ENCODE measurements at regions not wholly inside any gene's neighbourhood (a gene's known extent, or its start where the extent isn't known, plus 50 kb on each side); places are given as distances from the start of the nearest gene placed in this dataset.

- Histone ChIP-seq H3K9ac (ENCODE audit: low read depth, low read length, poor library complexity, severe bottlenecking) (peak overlapping the region; percentile 99), H3K27me3 (ENCODE audit: insufficient read depth, low read length, poor library complexity, severe bottlenecking) (no peaks in the 10 kb centered on the region), H3K36me3 (ENCODE audit: insufficient read depth, low read length) (no peaks in the 10 kb centered on the region), H2AFZ (ENCODE audit: low read length) (no peak overlapping the region; the same call in 1 of the 2 replicates), H3K9me2 (replicated peaks; ENCODE audit: low read depth, low read length) (no peaks in the 10 kb centered on the region), H3K79me2 (ENCODE audit: insufficient read depth, low read length) (no peaks in the 10 kb centered on the region), H3K9me3 (ENCODE audit: insufficient read depth, low read depth, low read length) (no peaks in the 10 kb centered on the region), H3F3A (ENCODE audit: low read depth) (peaks cover 12% of the 10 kb centered on the region), H3K4me1 (ENCODE audit: insufficient read depth, low read length, poor library complexity, severe bottlenecking) (peaks cover 45% of the 10 kb centered on the region), H3K4me2 (ENCODE audit: low read depth, low read length, poor library complexity, severe bottlenecking) (peak overlapping the region; percentile 99), H3K4me3 (ENCODE audit: low read length, poor library complexity, severe bottlenecking) (peak overlapping the region; percentile 76), H4K20me1 (ENCODE audit: insufficient read depth, low read length, poor library complexity, severe bottlenecking) (no peaks in the 10 kb centered on the region)
- no peak for TF ChIP-seq EZH2phosphoT487 (IDR thresholded peaks at IDR 0.05; ENCODE audit: borderline replicate concordance)
- TF ChIP-seq, protein P1, sequence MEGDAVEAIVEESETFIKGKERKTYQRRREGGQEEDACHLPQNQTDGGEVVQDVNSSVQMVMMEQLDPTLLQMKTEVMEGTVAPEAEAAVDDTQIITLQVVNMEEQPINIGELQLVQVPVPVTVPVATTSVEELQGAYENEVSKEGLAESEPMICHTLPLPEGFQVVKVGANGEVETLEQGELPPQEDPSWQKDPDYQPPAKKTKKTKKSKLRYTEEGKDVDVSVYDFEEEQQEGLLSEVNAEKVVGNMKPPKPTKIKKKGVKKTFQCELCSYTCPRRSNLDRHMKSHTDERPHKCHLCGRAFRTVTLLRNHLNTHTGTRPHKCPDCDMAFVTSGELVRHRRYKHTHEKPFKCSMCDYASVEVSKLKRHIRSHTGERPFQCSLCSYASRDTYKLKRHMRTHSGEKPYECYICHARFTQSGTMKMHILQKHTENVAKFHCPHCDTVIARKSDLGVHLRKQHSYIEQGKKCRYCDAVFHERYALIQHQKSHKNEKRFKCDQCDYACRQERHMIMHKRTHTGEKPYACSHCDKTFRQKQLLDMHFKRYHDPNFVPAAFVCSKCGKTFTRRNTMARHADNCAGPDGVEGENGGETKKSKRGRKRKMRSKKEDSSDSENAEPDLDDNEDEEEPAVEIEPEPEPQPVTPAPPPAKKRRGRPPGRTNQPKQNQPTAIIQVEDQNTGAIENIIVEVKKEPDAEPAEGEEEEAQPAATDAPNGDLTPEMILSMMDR (conservative IDR thresholded peaks at IDR 0.05; ENCODE audit: low read length) = no peak
Observed at GRCh38 chr6:26206868-26207801, 119.9 kb downstream of the HFE start.

- no peak overlapping the region for H3K4me2 ChIP-seq (ENCODE audit: low read depth, low read length, poor library complexity, severe bottlenecking)
- H3K4me1 ChIP-seq (ENCODE audit: insufficient read depth, low read length, poor library complexity, severe bottlenecking) = peaks cover 29% of the 10 kb centered on the region
- H3K79me2 ChIP-seq (ENCODE audit: insufficient read depth, low read length) = no peaks in the 10 kb centered on the region
- no peaks in the 10 kb centered on the region for H3K27me3 ChIP-seq (ENCODE audit: insufficient read depth, low read length, poor library complexity, severe bottlenecking)
- H3K4me3 ChIP-seq (ENCODE audit: low read length, poor library complexity, severe bottlenecking) = no peak overlapping the region
- no peak overlapping the region for H3K9ac ChIP-seq (ENCODE audit: low read depth, low read length, poor library complexity, severe bottlenecking)
- H3K9me3 ChIP-seq (ENCODE audit: insufficient read depth, low read depth, low read length) = no peaks in the 10 kb centered on the region
- no peak overlapping the region for H2AFZ ChIP-seq (ENCODE audit: low read length)
- H3K9me2 ChIP-seq (replicated peaks; ENCODE audit: low read depth, low read length) = no peaks in the 10 kb centered on the region
- peaks cover 16% of the 10 kb centered on the region for H3F3A ChIP-seq (ENCODE audit: low read depth)
- TF ChIP-seq, protein P1 (conservative IDR thresholded peaks at IDR 0.05; ENCODE audit: low read length) = peak; percentile 47
- TF ChIP-seq EZH2phosphoT487 (IDR thresholded peaks at IDR 0.05; ENCODE audit: borderline replicate concordance) = no peak
- no peaks in the 10 kb centered on the region for H4K20me1 ChIP-seq (ENCODE audit: insufficient read depth, low read length, poor library complexity, severe bottlenecking)
- no peaks in the 10 kb centered on the region for H3K36me3 ChIP-seq (ENCODE audit: insufficient read depth, low read length)
Observed at GRCh38 chr6:26211963-26212362, 124.7 kb downstream of the HFE start.

- Histone ChIP-seq H3K4me1 (ENCODE audit: insufficient read depth, low read length, poor library complexity, severe bottlenecking) (peaks cover 31% of the 10 kb centered on the region), H2AFZ (ENCODE audit: low read length) (no peak overlapping the region), H3K36me3 (ENCODE audit: insufficient read depth, low read length) (no peaks in the 10 kb centered on the region), H3K4me2 (ENCODE audit: low read depth, low read length, poor library complexity, severe bottlenecking) (no peak overlapping the region), H4K20me1 (ENCODE audit: insufficient read depth, low read length, poor library complexity, severe bottlenecking) (no peaks in the 10 kb centered on the region), H3F3A (ENCODE audit: low read depth) (peaks cover 26% of the 10 kb centered on the region), H3K4me3 (ENCODE audit: low read length, poor library complexity, severe bottlenecking) (no peak overlapping the region), H3K79me2 (ENCODE audit: insufficient read depth, low read length) (no peaks in the 10 kb centered on the region), H3K9ac (ENCODE audit: low read depth, low read length, poor library complexity, severe bottlenecking) (no peak overlapping the region), H3K27me3 (ENCODE audit: insufficient read depth, low read length, poor library complexity, severe bottlenecking) (no peaks in the 10 kb centered on the region), H3K9me2 (replicated peaks; ENCODE audit: low read depth, low read length) (no peaks in the 10 kb centered on the region), H3K9me3 (ENCODE audit: insufficient read depth, low read depth, low read length) (no peaks in the 10 kb centered on the region)
- TF ChIP-seq, protein P1 (conservative IDR thresholded peaks at IDR 0.05; ENCODE audit: low read length) = no peak
- TF ChIP-seq EZH2phosphoT487 (IDR thresholded peaks at IDR 0.05; ENCODE audit: borderline replicate concordance) = no peak
Observed at GRCh38 chr6:26213334-26214075, 126.3 kb downstream of the HFE start.
